Coronary artery (tissue), 2 donors: ENCODE measurements at regions not wholly inside any gene's neighbourhood (a gene's known extent, or its start where the extent isn't known, plus 50 kb on each side); places are given as distances from the start of the nearest gene placed in this dataset.

ENCODE experiments used
- DNase-seq: peaks from one replicate; pipeline ENCODE4 v3.0.0-alpha.2; 2017; ENCODE audit warnings: low spot score
- H3K27ac ChIP-seq, 2 donors: fragments of 200-600 bp; sonication (generic); one replicate each; pipeline ENCODE4 v1.5.1; 2016 to 2019
- H3K4me3 ChIP-seq: fragments of 200-600 bp; sonication (generic); 2 replicates; pipeline ENCODE4 v1.5.1; 2016; ENCODE audit warnings: mild to moderate bottlenecking, moderate library complexity
- TF ChIP-seq, protein P1 (sequence below): fragments of 200-600 bp; sonication (generic); IDR thresholded peaks from one replicate; pipeline ENCODE4 v1.5.1; 2019; ENCODE audit warnings: antibody characterized with exemption

DNA sequence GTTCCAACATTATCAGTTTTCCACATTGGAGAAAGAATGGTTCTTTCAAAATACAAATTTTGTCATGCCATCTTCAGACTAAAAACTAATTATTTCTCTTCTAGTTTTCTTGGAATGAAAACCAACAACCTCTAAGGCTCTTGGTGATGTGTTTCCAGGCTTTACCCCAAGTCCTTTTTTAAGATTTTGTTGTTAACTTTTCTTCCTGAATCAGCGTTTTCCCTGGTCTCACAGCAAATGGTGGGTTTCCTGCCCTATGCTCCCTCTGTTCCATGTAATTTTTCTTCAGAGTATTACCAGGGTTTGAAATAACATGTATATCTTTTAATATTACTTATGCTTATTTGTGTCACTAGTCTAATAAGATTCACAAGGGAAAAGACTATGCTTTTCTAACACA is 1311.9 kb downstream of the LRFN5 start:
- no peak overlapping the region for H3K4me3 ChIP-seq
- TF ChIP-seq, protein P1, sequence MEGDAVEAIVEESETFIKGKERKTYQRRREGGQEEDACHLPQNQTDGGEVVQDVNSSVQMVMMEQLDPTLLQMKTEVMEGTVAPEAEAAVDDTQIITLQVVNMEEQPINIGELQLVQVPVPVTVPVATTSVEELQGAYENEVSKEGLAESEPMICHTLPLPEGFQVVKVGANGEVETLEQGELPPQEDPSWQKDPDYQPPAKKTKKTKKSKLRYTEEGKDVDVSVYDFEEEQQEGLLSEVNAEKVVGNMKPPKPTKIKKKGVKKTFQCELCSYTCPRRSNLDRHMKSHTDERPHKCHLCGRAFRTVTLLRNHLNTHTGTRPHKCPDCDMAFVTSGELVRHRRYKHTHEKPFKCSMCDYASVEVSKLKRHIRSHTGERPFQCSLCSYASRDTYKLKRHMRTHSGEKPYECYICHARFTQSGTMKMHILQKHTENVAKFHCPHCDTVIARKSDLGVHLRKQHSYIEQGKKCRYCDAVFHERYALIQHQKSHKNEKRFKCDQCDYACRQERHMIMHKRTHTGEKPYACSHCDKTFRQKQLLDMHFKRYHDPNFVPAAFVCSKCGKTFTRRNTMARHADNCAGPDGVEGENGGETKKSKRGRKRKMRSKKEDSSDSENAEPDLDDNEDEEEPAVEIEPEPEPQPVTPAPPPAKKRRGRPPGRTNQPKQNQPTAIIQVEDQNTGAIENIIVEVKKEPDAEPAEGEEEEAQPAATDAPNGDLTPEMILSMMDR = no peak
- DNase-seq = no peak
- H3K27ac ChIP-seq = no peak overlapping the region

DNA sequence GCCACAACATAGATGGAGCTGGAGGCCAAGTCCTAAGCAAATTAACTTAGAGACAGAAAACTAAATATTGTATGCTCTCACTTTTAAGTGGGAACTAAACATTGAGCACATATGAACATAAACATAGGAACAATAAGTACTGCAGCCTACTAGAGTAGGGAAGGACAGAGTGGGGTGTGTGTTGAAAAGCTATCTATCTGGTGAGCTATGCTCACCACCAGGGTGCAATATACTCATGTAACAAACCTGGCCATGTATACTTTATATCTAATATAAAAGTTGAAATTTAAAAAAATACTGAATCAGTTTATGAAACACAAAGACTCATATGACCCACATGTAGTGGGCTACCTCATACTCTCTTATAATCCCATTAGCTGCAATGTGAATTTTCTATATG is 1305.0 kb downstream of the LRFN5 start:
- TF ChIP-seq, protein P1 = no peak
- Histone ChIP-seq H3K4me3 (no peak overlapping the region), H3K27ac (no peak overlapping the region)
- DNase-seq = no peak

DNA sequence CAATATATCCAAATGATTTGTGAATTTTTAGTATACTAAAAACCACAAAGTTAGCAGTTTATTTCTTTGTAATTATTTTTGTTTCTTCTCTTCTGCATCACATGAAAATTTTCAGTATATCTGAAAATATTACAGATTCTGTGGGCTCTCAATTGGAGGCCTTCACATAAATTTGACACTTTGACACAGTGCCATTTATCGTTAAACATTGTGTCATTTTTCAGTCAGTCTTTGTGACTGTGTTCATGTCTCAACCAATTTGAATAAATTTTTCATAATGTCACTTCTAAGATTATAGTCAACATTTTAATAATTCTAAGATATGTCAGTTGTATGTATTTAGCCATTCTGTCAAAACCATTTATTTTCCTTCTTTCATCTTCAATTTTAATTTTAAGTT is 1303.0 kb downstream of the LRFN5 start:
- TF ChIP-seq, protein P1 = no peak
- H3K4me3 ChIP-seq = no peak overlapping the region
- no peak overlapping the region for H3K27ac ChIP-seq
- DNase-seq = no peak

DNA sequence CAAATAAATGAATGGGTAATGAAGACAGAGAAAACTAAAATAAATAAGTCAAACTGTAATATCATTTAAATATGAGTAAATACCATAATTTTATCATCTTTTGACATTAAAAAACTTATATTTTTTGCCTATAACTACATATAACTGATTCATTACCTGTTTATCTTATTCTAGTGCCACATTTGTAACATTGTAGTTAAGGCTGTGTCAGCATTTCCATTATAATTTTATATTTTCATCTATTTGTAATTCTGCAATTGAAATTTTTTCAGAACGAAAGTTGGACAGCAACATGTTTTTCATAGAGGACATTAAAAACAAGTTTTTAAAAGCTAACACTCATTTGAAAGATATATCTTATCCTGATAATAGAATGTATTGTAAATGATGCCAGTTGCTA is 1286.5 kb downstream of the LRFN5 start:
- TF ChIP-seq, protein P1 = no peak
- Histone ChIP-seq H3K27ac (no peak overlapping the region), H3K4me3 (no peak overlapping the region)
- no peak for DNase-seq

DNA sequence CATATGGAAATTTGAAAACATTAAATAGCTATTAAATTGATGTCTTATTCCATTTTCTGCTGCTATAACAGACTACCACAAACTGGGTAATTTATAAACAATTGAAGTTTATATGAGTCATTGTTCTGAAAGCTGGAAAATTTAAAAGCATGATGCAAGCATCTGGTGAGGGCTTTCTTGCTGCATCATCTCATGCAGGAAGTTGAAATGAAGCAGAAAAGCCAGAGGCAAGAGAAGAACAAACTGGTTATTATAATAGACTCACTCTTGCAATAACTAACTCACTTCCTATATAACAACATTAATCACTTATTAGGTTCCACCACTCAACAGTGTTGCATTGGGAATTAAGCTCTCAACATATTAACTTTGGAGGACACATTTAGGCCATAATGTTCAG is 1277.4 kb downstream of the LRFN5 start:
- Histone ChIP-seq H3K27ac (no peak overlapping the region), H3K4me3 (no peak overlapping the region)
- no peak for DNase-seq
- TF ChIP-seq, protein P1 = no peak

DNA sequence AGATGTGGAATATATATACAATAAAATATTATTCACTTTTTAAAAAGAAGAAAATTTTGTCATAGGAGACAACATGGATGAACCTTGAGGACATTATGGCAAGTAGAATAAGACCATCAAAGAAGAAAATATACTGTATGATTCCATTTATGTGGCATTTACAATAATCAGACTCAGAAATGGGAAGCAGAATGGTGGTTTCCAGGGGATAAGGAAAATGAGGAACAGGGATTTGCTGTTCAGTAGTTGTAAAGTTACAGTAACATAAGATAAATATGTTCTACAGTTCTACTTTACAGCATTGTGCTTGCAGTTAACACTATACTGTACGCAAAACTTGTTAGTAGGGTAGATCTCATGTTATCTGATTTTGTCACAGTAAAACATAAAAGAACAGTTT is 1271.0 kb downstream of the LRFN5 start:
- H3K4me3 ChIP-seq = no peak overlapping the region
- no peak overlapping the region for H3K27ac ChIP-seq
- no peak for DNase-seq
- TF ChIP-seq, protein P1 = no peak

DNA sequence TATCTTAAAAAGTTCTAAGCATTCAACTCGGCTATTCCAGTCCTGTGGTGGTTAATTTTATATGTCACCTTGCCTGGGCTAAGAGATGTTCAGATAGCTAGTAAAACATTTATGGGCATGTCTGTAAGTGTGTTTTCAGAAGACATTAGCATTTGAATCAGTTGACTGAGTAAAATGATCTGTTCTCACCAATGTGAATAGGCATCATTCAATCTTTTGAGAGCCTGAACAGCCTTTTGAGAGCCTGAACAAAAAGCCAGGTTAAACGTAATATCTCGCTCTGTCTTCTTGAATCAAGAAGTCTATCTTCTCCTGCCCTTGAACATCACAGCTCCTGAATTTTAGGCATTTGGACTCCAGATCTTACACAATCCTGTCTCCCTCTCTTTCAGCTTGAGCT is 1266.1 kb downstream of the LRFN5 start:
- TF ChIP-seq, protein P1 = no peak
- no peak for DNase-seq
- H3K27ac ChIP-seq = no peak overlapping the region
- H3K4me3 ChIP-seq = no peak overlapping the region
